Activated T-cell treated with anti-CD3 and anti-CD28 coated beads, Interleukin-2, amount 50 U/mL, for 48 hours (primary cell): ENCODE measurements at regions not wholly inside any gene's neighbourhood (a gene's known extent, or its start where the extent isn't known, plus 50 kb on each side); places are given as distances from the start of the nearest gene placed in this dataset.

ENCODE experiments used
- DNase-seq, 2 experiments: peaks; one replicate each; pipeline ENCODE4 v3.0.0-alpha.2; 2020

DNA sequence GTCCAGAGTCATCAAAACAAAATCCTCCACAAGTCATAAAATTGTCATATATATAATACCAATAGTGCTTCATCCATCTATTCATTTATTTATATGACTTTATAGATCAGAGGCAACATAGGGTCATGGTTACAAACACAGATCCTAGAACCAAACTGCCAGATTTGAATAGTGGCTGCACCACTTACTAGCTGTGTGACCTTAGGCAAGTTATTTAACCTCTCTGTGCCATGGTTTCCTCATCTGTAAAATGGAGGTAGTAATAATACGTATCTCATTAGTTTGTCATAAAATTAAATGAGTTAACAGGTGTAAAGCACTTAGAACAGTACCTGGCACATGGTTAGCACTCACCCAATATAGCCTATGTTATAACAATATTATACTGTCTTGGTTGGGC, 58.9 kb upstream of the BZW1 start:
- no peak for DNase-seq

DNA sequence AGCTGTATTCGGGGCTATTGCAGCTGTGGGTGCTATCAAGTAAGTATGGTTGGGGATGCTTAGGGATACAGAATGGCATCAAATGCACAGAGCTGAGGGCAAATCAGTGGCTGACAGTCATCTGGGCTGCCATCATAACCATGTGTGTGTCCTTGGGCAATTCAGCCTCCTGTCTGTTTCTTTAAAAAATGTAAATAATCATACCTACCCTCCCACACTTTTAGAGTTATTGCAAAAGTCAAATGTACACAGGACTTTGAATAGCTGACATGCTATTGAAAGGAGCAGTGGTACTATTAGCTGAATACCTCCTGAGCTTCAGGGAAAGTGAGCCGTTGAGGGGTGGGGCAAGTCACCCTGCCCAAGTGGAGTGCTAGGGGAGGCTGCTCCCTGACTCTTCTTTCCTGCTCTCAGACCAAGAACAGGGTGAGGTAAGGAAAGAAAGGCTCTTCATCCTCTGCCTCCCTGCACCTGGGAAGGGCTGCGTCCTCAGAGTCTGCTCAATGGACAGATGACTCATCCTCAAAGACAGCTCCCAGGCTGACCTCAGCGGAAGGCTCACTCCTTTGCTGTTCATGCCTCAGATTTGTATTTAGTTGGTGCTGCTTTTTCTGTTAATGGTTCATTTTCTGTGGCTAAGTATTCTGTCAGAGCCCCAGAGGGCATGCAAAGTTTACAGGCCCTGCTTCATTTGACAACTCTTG, 54.9 kb upstream of the BZW1 start:
- DNase-seq = no peak

DNA sequence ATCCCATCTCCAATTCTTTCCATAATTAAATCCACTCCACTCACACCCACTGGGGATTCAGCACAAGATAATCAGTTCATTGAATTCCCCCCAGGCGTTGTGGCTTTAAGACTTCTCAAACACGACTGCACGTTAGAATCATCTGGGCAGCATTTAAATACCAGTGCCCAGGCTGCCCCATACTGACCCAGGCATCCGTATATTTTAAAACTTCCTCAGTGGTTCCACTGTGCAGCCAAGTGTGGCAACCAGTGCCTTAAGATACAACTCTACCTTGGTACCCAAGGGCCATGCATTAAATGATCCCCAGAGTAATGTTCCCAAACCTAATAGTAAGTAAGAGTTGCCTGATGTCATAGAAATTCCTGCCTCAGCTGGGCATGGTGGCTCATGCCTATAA, 54.3 kb upstream of the BZW1 start:
- DNase-seq = no peak

DNA sequence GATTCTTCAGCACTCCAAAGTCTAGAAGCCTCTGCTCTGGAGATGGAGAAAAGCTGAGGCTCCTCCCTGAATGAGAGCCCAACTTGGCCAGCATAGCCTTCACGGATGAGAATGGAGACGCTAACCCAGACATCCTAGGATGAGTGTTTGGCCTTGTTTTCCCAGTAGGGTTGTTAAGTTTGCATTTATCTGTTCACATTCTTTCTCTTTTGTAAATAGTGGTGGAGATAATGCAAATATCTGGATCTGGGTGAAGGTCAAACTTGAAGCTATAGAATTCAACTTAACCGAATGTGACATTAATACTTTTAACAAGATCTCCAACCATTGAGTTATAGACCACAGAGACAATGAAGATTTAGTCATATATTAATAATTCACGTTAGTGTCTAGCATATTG, 53.4 kb upstream of the BZW1 start:
- DNase-seq = no peak

DNA sequence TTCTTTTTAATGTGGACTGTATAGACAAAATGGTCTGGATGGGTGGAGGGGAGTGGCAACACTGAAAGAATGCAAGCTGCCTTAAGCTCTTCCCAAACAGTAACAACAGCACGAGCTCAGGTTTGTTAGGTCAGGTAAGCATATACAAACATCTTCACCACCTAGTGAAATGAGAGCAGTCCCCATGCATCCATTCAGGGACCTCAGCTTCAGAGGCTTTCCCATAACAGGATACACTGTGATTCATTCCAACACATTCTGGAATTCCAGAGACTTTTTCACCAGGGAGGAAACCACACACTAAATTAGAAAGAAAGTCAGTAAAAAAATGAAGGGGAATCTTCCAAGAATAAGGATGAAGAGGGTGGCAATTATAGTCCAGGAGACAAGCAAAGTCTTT, 50.4 kb upstream of the BZW1 start:
- DNase-seq = no peak
